Hypothalamus (tissue), 51 donors: ENCODE measurements at regions not wholly inside any gene's neighbourhood (a gene's known extent, or its start where the extent isn't known, plus 50 kb on each side); places are given as distances from the start of the nearest gene placed in this dataset.
"Not testable (repeated sequence)": the region's sequence is repeated elsewhere in the genome, so short reads cannot be mapped to it uniquely, and the experiment has no call there.

Source experiments
- DNase-seq, 51 donors: peaks; one replicate each; lab custom pipeline; 2025; lab: John Stamatoyannopoulos, UW

DNA sequence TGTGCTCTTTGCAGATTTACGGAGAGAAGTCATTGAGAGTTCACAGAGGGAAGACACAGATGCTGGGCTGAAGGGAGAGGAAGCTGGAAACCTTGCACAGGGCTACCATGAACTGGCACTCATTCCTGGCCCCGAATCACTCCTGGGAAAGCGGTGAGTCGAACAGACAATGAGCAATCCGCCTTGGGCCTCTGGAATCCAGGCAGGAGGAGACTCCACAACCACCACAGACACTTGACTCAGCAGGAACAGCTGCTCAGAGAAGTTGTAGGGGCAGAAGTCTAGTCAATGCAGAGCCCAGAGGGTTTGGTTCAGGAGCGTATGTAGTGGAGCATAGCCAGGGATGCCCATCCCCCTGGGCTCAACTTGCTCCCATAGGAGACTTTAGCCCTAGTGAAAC, 62.8 kb upstream of the GRIA3 start:
- DNase-seq: no peak

DNA sequence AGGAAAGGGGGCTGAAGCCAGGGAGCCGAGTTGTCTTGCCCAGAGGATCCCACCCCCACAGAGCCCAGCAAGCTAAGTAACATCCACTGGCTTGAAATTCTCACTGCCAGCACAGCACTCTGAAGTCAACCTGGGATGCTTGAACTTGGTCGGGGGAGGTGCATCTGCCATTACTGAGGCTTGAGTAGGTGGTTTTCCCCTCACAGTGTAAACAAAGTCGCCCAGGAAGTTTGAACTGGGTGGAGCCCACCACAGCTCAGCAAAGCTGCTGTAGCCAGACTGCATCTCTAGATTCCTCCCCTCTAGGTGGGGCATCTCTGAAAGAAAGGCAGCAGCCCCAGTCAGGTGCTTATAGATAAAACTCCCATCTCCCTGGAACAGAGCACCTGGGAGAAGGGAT, 54.3 kb upstream of the GRIA3 start:
- DNase-seq: not testable (repeated sequence)
